NB4 (cell line): ENCODE measurements at regions not wholly inside any gene's neighbourhood (a gene's known extent, or its start where the extent isn't known, plus 50 kb on each side); places are given as distances from the start of the nearest gene placed in this dataset.

Experiments
- CTCF ChIP-seq: IDR thresholded peaks from one replicate; pipeline ENCODE4 v1.5.1; 2012; ENCODE audit warnings: low read depth, low read length
- POLR2A ChIP-seq: IDR thresholded peaks from 2 replicates; pipeline ENCODE4 v1.6.1; 2011; ENCODE audit warnings: mild to moderate bottlenecking; ENCODE audit not compliant: insufficient read length; ENCODE audit errors: extremely low read depth
- TF ChIP-seq, protein P1 (sequence below): IDR thresholded peaks from 2 replicates; pipeline ENCODE4 v1.6.1; 2011; ENCODE audit warnings: low read depth, low read length

- TF ChIP-seq POLR2A (no peak), CTCF (no peak)
- TF ChIP-seq, protein P1, sequence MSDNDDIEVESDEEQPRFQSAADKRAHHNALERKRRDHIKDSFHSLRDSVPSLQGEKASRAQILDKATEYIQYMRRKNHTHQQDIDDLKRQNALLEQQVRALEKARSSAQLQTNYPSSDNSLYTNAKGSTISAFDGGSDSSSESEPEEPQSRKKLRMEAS, result no peak
These were observed 351.9 kb downstream of the COL12A1 start for GRCh38 chr6:74853991-74854390.
